GM21447 (cell line): ENCODE measurements at regions not wholly inside any gene's neighbourhood (a gene's known extent, or its start where the extent isn't known, plus 50 kb on each side); places are given as distances from the start of the nearest gene placed in this dataset.
"Not testable (repeated sequence)": the region's sequence is repeated elsewhere in the genome, so short reads cannot be mapped to it uniquely, and the experiment has no call there.

ENCODE experiments used
- ATAC-seq: cut with Tn5 transposase; IDR thresholded peaks from one replicate; pipeline ENCODE4 v1.9.1; 2021; ENCODE audit not compliant: unreplicated experiment

GRCh38 chr10:4313051-4313450 lies 513.0 kb upstream of the AKR1E2 start:
- no peak for ATAC-seq

GRCh38 chr10:4312051-4312835 lies 513.8 kb upstream of the AKR1E2 start:
- no peak for ATAC-seq

GRCh38 chr10:4310172-4310571 lies 515.8 kb upstream of the AKR1E2 start:
- no peak for ATAC-seq

- no peak for ATAC-seq
Measured at GRCh38 chr10:4307910-4308309, 518.1 kb upstream of the AKR1E2 start.

GRCh38 chr10:4306871-4307270 lies 519.1 kb upstream of the AKR1E2 start:
- no peak for ATAC-seq

- ATAC-seq, result no peak
Measured at GRCh38 chr10:4303045-4303444, 518.0 kb upstream of the KLF6 start.

- ATAC-seq, result no peak
Measured at GRCh38 chr10:4301291-4302045, 516.5 kb upstream of the KLF6 start.

GRCh38 chr10:4296161-4296560 lies 511.2 kb upstream of the KLF6 start:
- ATAC-seq, result no peak

GRCh38 chr10:4294996-4295792 lies 510.2 kb upstream of the KLF6 start:
- ATAC-seq, result no peak

- ATAC-seq, result no peak
Measured at GRCh38 chr10:4294271-4294670, 509.3 kb upstream of the KLF6 start.

GRCh38 chr10:4291990-4292389 lies 507.0 kb upstream of the KLF6 start:
- ATAC-seq, result no peak

- ATAC-seq, result no peak
Measured at GRCh38 chr10:4285121-4285520, 500.1 kb upstream of the KLF6 start.

GRCh38 chr10:4283846-4284610 lies 499.0 kb upstream of the KLF6 start:
- no peak for ATAC-seq

GRCh38 chr10:4282496-4282895 lies 497.5 kb upstream of the KLF6 start:
- no peak for ATAC-seq

GRCh38 chr10:4281190-4281825 lies 496.3 kb upstream of the KLF6 start:
- ATAC-seq, result no peak

GRCh38 chr10:4280461-4281189 lies 495.6 kb upstream of the KLF6 start:
- ATAC-seq, result no peak

GRCh38 chr10:4279655-4280054 lies 494.6 kb upstream of the KLF6 start:
- no peak for ATAC-seq

GRCh38 chr10:4278186-4278585 lies 493.2 kb upstream of the KLF6 start:
- no peak for ATAC-seq

GRCh38 chr10:4276151-4276550 lies 491.1 kb upstream of the KLF6 start:
- ATAC-seq, result no peak

- not testable (repeated sequence) for ATAC-seq
Measured at GRCh38 chr10:4274671-4275070, 489.7 kb upstream of the KLF6 start.
